Jurkat, Clone E6-1 (cell line): ENCODE measurements at regions not wholly inside any gene's neighbourhood (a gene's known extent, or its start where the extent isn't known, plus 50 kb on each side); places are given as distances from the start of the nearest gene placed in this dataset.

Experiments
- DNase-seq: peaks from one replicate; pipeline ENCODE4 v3.0.0-alpha.2; 2011; ENCODE audit warnings: low read depth, low spot score
- H3K4me3 ChIP-seq: 2 replicates; pipeline ENCODE4 v1.5.1; 2011; ENCODE audit warnings: mild to moderate bottlenecking, low read length, control low read depth, moderate library complexity

GRCh38 chr9:19527663-19528062, 118.9 kb downstream of the ACER2 start:
- no peak for DNase-seq
- no peak overlapping the region for H3K4me3 ChIP-seq

GRCh38 chr9:19522558-19522957, 113.7 kb downstream of the ACER2 start:
- H3K4me3 ChIP-seq, result no peak overlapping the region
- DNase-seq, result no peak

- no peak for DNase-seq
- no peak overlapping the region for H3K4me3 ChIP-seq
These were observed 112.4 kb downstream of the ACER2 start for GRCh38 chr9:19521205-19521604.

GRCh38 chr9:19517202-19517942, 108.6 kb downstream of the ACER2 start:
- no peak for DNase-seq
- H3K4me3 ChIP-seq, result no peak overlapping the region

DNA sequence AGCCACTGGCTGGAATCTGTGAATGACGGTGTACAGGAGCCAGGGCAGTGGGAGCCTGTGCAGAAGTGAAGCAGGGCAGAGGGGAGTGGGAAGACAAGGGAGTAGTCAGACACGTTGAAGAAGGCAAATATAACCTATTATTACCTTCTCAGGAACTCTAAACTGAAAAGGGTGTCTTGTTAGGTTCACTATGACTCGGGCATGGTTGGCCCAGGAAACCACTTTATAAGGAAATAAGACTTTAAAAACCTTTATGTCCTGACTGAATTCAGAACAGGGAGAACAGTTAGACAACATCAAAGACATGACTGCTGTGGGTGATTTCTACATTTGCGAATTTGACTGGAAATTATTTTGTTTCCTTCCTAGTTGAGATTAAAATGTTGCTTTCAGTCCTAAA, 107.5 kb downstream of the ACER2 start:
- DNase-seq, result no peak
- H3K4me3 ChIP-seq, result no peak overlapping the region

GRCh38 chr9:19513671-19514275, 105.0 kb downstream of the ACER2 start:
- peak overlapping the region; percentile 10; the same call in 1 of the 2 replicates for H3K4me3 ChIP-seq
- no peak for DNase-seq

- no peak overlapping the region for H3K4me3 ChIP-seq
- no peak for DNase-seq
These were observed 103.5 kb downstream of the ACER2 start for GRCh38 chr9:19512103-19512832.

DNA sequence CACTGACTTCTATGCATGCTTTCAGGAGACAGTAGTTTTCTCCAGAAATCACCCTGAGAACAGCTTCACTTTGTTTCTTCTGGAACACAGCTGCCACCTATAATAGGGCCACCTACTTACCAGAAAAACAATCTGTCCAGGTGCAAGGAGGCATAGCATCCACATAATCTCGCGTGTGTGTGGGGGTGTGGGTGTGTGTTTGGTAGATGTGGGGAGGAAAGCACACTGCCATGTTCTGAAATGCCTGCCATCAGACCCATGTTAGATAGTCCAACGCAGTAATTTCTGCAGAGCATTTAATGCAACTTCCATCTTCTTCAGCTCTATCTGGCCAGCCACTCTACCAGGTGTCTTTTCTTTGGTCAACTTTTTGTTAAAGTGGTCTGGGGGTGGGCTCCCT, 102.9 kb downstream of the ACER2 start:
- H3K4me3 ChIP-seq, result no peak overlapping the region
- DNase-seq, result no peak

GRCh38 chr9:19510907-19511306, 102.1 kb downstream of the ACER2 start:
- H3K4me3 ChIP-seq, result no peak overlapping the region
- no peak for DNase-seq
